SU-DHL-6 (cell line): ENCODE measurements at regions not wholly inside any gene's neighbourhood (a gene's known extent, or its start where the extent isn't known, plus 50 kb on each side); places are given as distances from the start of the nearest gene placed in this dataset.

Source experiments
- H2AFZ ChIP-seq: fragments of 200-600 bp; sonication (generic); 2 replicates; pipeline ENCODE4 v1.6.1; 2014; ENCODE audit warnings: low read depth, mild to moderate bottlenecking, moderate library complexity, mixed read lengths, antibody characterized with exemption, low read length; ENCODE audit not compliant: severe bottlenecking
- H3F3A ChIP-seq: fragments of 200-600 bp; shearing (Covaris generic); 2 replicates; pipeline ENCODE4 v1.6.0; 2016; ENCODE audit warnings: antibody characterized with exemption, mild to moderate bottlenecking; ENCODE audit not compliant: insufficient read depth
- H3K27ac ChIP-seq: fragments of 200-600 bp; sonication (generic); 2 replicates; pipeline ENCODE4 v1.5.1; 2016; ENCODE audit warnings: low read depth, mild to moderate bottlenecking, low read length, moderate library complexity, mixed read lengths
- H3K27me3 ChIP-seq: fragments of 200-600 bp; sonication (generic), shearing (Covaris generic); 2 replicates; pipeline ENCODE4 v1.6.0; 2014; ENCODE audit warnings: mild to moderate bottlenecking, low read length
- H3K36me3 ChIP-seq: fragments of 200-600 bp; sonication (generic); 2 replicates; pipeline ENCODE4 v1.6.1; 2014; ENCODE audit warnings: mild to moderate bottlenecking, low read length, mixed read lengths
- H3K4me2 ChIP-seq: fragments of 300-600, 200-600 bp; shearing (Covaris generic), sonication (generic); 2 replicates; pipeline ENCODE4 v1.6.0; 2014; ENCODE audit warnings: low read length, low read depth, mild to moderate bottlenecking; ENCODE audit not compliant: poor library complexity, severe bottlenecking
- H3K4me3 ChIP-seq: fragments of 200-600 bp; sonication (generic); 2 replicates; pipeline ENCODE4 v1.5.1; 2014; ENCODE audit warnings: antibody characterized with exemption, low read length, mild to moderate bottlenecking, mixed read lengths; ENCODE audit not compliant: insufficient read depth, poor library complexity, severe bottlenecking
- H3K79me2 ChIP-seq: fragments of 200-600 bp; sonication (generic); 2 replicates; pipeline ENCODE4 v1.6.1; 2014; ENCODE audit warnings: mild to moderate bottlenecking, low read length, moderate library complexity; ENCODE audit not compliant: insufficient read depth
- H3K9ac ChIP-seq: fragments of 200-600 bp; sonication (generic); 2 replicates; pipeline ENCODE4 v1.7.0; 2014; ENCODE audit warnings: mild to moderate bottlenecking, low read length
- H3K9me2 ChIP-seq: fragments of 200-600 bp; sonication (generic); replicated peaks from 2 replicates; pipeline ENCODE4 v1.6.1; 2014; ENCODE audit warnings: low read length; ENCODE audit not compliant: insufficient read depth
- H3K9me3 ChIP-seq: fragments of 200-600 bp; sonication (generic); 2 replicates; pipeline ENCODE4 v1.6.1; 2014; ENCODE audit warnings: low read length, mixed read lengths; ENCODE audit not compliant: insufficient read depth
- H4K20me1 ChIP-seq: fragments of 200-600 bp; sonication (generic); 2 replicates; pipeline ENCODE4 v1.6.1; 2014; ENCODE audit warnings: low read depth, mild to moderate bottlenecking, antibody characterized with exemption, low read length, moderate library complexity, mixed read lengths
- CTCF ChIP-seq: fragments of 200-600 bp; sonication (generic); IDR thresholded peaks from one replicate; pipeline ENCODE4 v1.5.1; 2017; ENCODE audit warnings: antibody characterized with exemption, mild to moderate bottlenecking, low read length, moderate library complexity; ENCODE audit not compliant: insufficient read depth, poor library complexity, severe bottlenecking
- EZH2phosphoT487 ChIP-seq: fragments of 200-600 bp; sonication (generic), shearing (Covaris generic); conservative IDR thresholded peaks from 2 replicates; pipeline ENCODE4 v1.6.1; 2018; ENCODE audit warnings: mild to moderate bottlenecking, antibody characterized with exemption, low read length, moderate library complexity, mixed read lengths

- TF ChIP-seq EZH2phosphoT487 (no peak), CTCF (no peak)
- H3K4me2 ChIP-seq: no peak overlapping the region
- no peak overlapping the region for H3K27ac ChIP-seq
- no peak overlapping the region for H3K9ac ChIP-seq
- H3K36me3 ChIP-seq: no peaks in the 10 kb centered on the region
- no peaks in the 10 kb centered on the region for H4K20me1 ChIP-seq
- no peaks in the 10 kb centered on the region for H3K9me3 ChIP-seq
- no peaks in the 10 kb centered on the region for H3K9me2 ChIP-seq
- no peaks in the 10 kb centered on the region for H3K79me2 ChIP-seq
- no peaks in the 10 kb centered on the region for H3F3A ChIP-seq
- H2AFZ ChIP-seq: no peak overlapping the region
- no peak overlapping the region for H3K4me3 ChIP-seq
- H3K27me3 ChIP-seq: no peaks in the 10 kb centered on the region
Observed at GRCh38 chr11:128018692-128019091, 568.7 kb downstream of the ETS1 start.

- Histone ChIP-seq H3K27ac (no peak overlapping the region), H3K9me3 (no peaks in the 10 kb centered on the region), H3K9ac (no peak overlapping the region), H3K36me3 (no peaks in the 10 kb centered on the region), H3K4me3 (no peak overlapping the region), H3K4me2 (no peak overlapping the region), H3F3A (no peaks in the 10 kb centered on the region), H4K20me1 (no peaks in the 10 kb centered on the region), H3K27me3 (no peaks in the 10 kb centered on the region), H2AFZ (no peak overlapping the region), H3K9me2 (no peaks in the 10 kb centered on the region), H3K79me2 (no peaks in the 10 kb centered on the region)
- TF ChIP-seq EZH2phosphoT487: no peak
- TF ChIP-seq CTCF: no peak
Observed at GRCh38 chr11:128005562-128005961, 581.8 kb downstream of the ETS1 start.

GRCh38 chr11:127998421-127998820 is 588.9 kb downstream of the ETS1 start:
- no peak overlapping the region for H3K4me2 ChIP-seq
- H3K36me3 ChIP-seq: no peaks in the 10 kb centered on the region
- no peaks in the 10 kb centered on the region for H3K9me3 ChIP-seq
- no peaks in the 10 kb centered on the region for H4K20me1 ChIP-seq
- H3K9ac ChIP-seq: no peak overlapping the region
- H3F3A ChIP-seq: no peaks in the 10 kb centered on the region
- H3K79me2 ChIP-seq: no peaks in the 10 kb centered on the region
- H3K27me3 ChIP-seq: no peaks in the 10 kb centered on the region
- no peaks in the 10 kb centered on the region for H3K9me2 ChIP-seq
- no peak for TF ChIP-seq EZH2phosphoT487
- TF ChIP-seq CTCF: no peak
- no peak overlapping the region for H3K4me3 ChIP-seq
- no peak overlapping the region for H3K27ac ChIP-seq
- no peak overlapping the region for H2AFZ ChIP-seq
